GM23338 (cell line): ENCODE measurements at regions not wholly inside any gene's neighbourhood (a gene's known extent, or its start where the extent isn't known, plus 50 kb on each side); places are given as distances from the start of the nearest gene placed in this dataset.

Source experiments
- ATAC-seq: fragments of 200-7000 bp; cut with Tn5 transposase; 3 replicates; pipeline ENCODE4 v1.9.1; 2020
- DNase-seq: peaks from one replicate; pipeline ENCODE4 v3.0.0-alpha.2; 2015; ENCODE audit warnings: low spot score
- H2AFZ ChIP-seq: fragments of 200-600 bp; sonication (generic); 2 replicates; pipeline ENCODE4 v1.8.0; 2016; ENCODE audit warnings: antibody characterized with exemption, mild to moderate bottlenecking, moderate library complexity
- H3F3A ChIP-seq: fragments of 200-600 bp; sonication (generic); replicated peaks from 2 replicates; pipeline ENCODE4 v1.8.0; 2017; ENCODE audit warnings: antibody characterized with exemption, mixed run types, low read depth
- H3K27ac ChIP-seq: fragments of 200-600 bp; sonication (generic); 2 replicates; pipeline ENCODE4 v1.6.1; 2016; ENCODE audit warnings: low read depth
- H3K27me3 ChIP-seq: fragments of 200-600 bp; sonication (generic); 2 replicates; pipeline ENCODE4 v1.8.0; 2016; ENCODE audit warnings: mild to moderate bottlenecking, mixed run types, moderate library complexity; ENCODE audit not compliant: insufficient read depth
- H3K36me3 ChIP-seq: fragments of 200-600 bp; sonication (generic); 2 replicates; pipeline ENCODE4 v1.8.0; 2016; ENCODE audit warnings: mild to moderate bottlenecking; ENCODE audit not compliant: insufficient read depth
- H3K4me1 ChIP-seq: fragments of 200-600 bp; sonication (generic); 2 replicates; pipeline ENCODE4 v1.8.0; 2016; ENCODE audit warnings: mild to moderate bottlenecking, moderate library complexity; ENCODE audit not compliant: insufficient read depth
- H3K4me2 ChIP-seq: fragments of 200-600 bp; sonication (generic); 2 replicates; pipeline ENCODE4 v1.7.1; 2017; ENCODE audit warnings: mixed run types
- H3K4me3 ChIP-seq: fragments of 200-600 bp; sonication (generic); 2 replicates; pipeline ENCODE4 v1.6.1; 2016; ENCODE audit warnings: mixed run types
- H3K79me2 ChIP-seq: fragments of 200-600 bp; sonication (generic); replicated peaks from 2 replicates; pipeline ENCODE4 v1.8.0; 2017; ENCODE audit warnings: mild to moderate bottlenecking; ENCODE audit not compliant: insufficient read depth
- H3K9me2 ChIP-seq: fragments of 200-600 bp; sonication (generic); 2 replicates; pipeline ENCODE4 v1.8.0; 2017; ENCODE audit not compliant: insufficient read depth
- H4K20me1 ChIP-seq: fragments of 200-600 bp; sonication (generic); replicated peaks from 2 replicates; pipeline ENCODE4 v1.8.0; 2017; ENCODE audit warnings: mild to moderate bottlenecking; ENCODE audit not compliant: insufficient read depth
- H3K27ac Mint-ChIP-seq: 2 replicates; pipeline ENCODE4 v1.8.0; 2020; ENCODE audit warnings: inconsistent platforms, mild to moderate bottlenecking, moderate library complexity, mixed read lengths
- H3K27me3 Mint-ChIP-seq: 3 replicates; pipeline ENCODE4 v1.8.0; 2022; ENCODE audit warnings: low read depth, mild to moderate bottlenecking, moderate library complexity, mixed read lengths, inconsistent platforms; ENCODE audit not compliant: insufficient read depth, poor library complexity
- H3K36me3 Mint-ChIP-seq: 3 replicates; pipeline ENCODE4 v1.8.0; 2021; ENCODE audit warnings: low read depth, mild to moderate bottlenecking, inconsistent platforms, moderate library complexity, mixed read lengths
- H3K4me1 Mint-ChIP-seq: 3 replicates; pipeline ENCODE4 v1.8.0; 2020; ENCODE audit warnings: mild to moderate bottlenecking, inconsistent platforms, mixed read lengths
- H3K4me3 Mint-ChIP-seq: 3 replicates; pipeline ENCODE4 v1.8.0; 2021; ENCODE audit warnings: moderate library complexity, mild to moderate bottlenecking, inconsistent platforms, mixed read lengths
- H3K9me3 Mint-ChIP-seq: 3 replicates; pipeline ENCODE4 v1.8.0; 2020; ENCODE audit warnings: moderate library complexity, mild to moderate bottlenecking, inconsistent platforms, mixed read lengths
- EZH2 ChIP-seq: fragments of 200-600 bp; sonication (generic); IDR thresholded peaks from one replicate; pipeline ENCODE4 v1.8.0; 2017; ENCODE audit warnings: antibody characterized with exemption, mild to moderate bottlenecking, low read depth; ENCODE audit not compliant: unreplicated experiment
- EZH2phosphoT487 ChIP-seq: fragments of 200-600 bp; sonication (generic); IDR thresholded peaks from one replicate; pipeline ENCODE4 v1.8.1; 2018; ENCODE audit warnings: antibody characterized with exemption; ENCODE audit not compliant: unreplicated experiment
- JUNB ChIP-seq: IDR thresholded peaks from one replicate; pipeline ENCODE4 v1.6.1; 2016; ENCODE audit warnings: antibody characterized with exemption; ENCODE audit not compliant: unreplicated experiment
- NANOG ChIP-seq: IDR thresholded peaks from 2 replicates; pipeline ENCODE4 v1.6.1; 2016; ENCODE audit warnings: antibody characterized with exemption, borderline replicate concordance
- STAT1 ChIP-seq: IDR thresholded peaks from one replicate; pipeline ENCODE4 v1.6.1; 2016; ENCODE audit warnings: antibody characterized with exemption; ENCODE audit not compliant: unreplicated experiment
- ZNF114 ChIP-seq: fragments of 250-450 bp; sonication (Bioruptor Pico); IDR thresholded peaks from 2 replicates; pipeline ENCODE4 v1.5.0; 2020; ENCODE audit warnings: mild to moderate bottlenecking, moderate library complexity
- ZNF331 ChIP-seq: fragments of 250-450 bp; sonication (Bioruptor Pico); IDR thresholded peaks from 2 replicates; pipeline ENCODE4 v1.5.0; 2020; ENCODE audit warnings: low read depth, mild to moderate bottlenecking, moderate library complexity
- TF ChIP-seq, protein P1 (sequence below), 2 experiments: fragments of 200-600 bp in 1 of 2; sonication (generic) in 1 of 2; conservative IDR thresholded peaks; 2 replicates each; pipeline versions ENCODE4 v1.5.1 to v1.6.1; 2016 to 2017; ENCODE audit warnings: antibody characterized with exemption in 2 of 2, low read depth in 2 of 2, mild to moderate bottlenecking in 2 of 2, moderate library complexity in 1 of 2
- TF ChIP-seq, protein P2 (sequence below): IDR thresholded peaks from 2 replicates; pipeline ENCODE4 v1.6.1; 2016; ENCODE audit warnings: antibody characterized with exemption
- TF ChIP-seq, protein P3 (sequence below): IDR thresholded peaks from one replicate; pipeline ENCODE4 v1.6.1; 2018; ENCODE audit warnings: antibody characterized with exemption; ENCODE audit not compliant: unreplicated experiment

DNA sequence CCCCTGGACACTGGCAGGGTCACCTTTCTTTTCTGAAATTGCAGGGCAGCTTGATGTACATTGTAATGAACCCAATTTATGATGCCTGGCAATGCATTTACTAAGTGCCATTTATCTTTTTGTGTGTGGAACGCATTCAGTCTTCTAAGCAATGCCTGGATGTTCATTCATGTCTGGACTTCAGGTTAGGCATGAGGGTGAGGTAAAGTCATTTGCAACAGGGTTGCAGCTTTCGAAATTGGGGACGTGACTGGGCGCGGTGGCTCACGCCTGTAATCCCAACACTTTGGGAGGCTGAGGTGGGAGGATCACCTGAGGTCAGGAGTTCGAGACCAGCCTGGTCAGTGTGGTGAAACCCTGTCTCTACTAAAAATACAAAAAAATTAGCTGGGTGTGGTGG is 134.6 kb downstream of the SOX4 start:
- Histone ChIP-seq H3K4me1 (peaks cover 54% of the 10 kb centered on the region), H3F3A (0 out of 2 replicates have a peak, but pooled peaks cover 12% of the 10 kb centered on the region), H3K79me2 (peaks cover 100% of the 10 kb centered on the region), H3K27me3 (no peaks in the 10 kb centered on the region), H3K27ac (peak overlapping the region; percentile 21; the same call in 1 of the 2 replicates), H2AFZ (no peak overlapping the region), H3K4me3 (no peak overlapping the region), H4K20me1 (peaks cover 11% of the 10 kb centered on the region), H3K36me3 (no peaks in the 10 kb centered on the region), H3K9me2 (no peaks in the 10 kb centered on the region), H3K4me2 (no peak overlapping the region)
- TF ChIP-seq, protein P1, sequence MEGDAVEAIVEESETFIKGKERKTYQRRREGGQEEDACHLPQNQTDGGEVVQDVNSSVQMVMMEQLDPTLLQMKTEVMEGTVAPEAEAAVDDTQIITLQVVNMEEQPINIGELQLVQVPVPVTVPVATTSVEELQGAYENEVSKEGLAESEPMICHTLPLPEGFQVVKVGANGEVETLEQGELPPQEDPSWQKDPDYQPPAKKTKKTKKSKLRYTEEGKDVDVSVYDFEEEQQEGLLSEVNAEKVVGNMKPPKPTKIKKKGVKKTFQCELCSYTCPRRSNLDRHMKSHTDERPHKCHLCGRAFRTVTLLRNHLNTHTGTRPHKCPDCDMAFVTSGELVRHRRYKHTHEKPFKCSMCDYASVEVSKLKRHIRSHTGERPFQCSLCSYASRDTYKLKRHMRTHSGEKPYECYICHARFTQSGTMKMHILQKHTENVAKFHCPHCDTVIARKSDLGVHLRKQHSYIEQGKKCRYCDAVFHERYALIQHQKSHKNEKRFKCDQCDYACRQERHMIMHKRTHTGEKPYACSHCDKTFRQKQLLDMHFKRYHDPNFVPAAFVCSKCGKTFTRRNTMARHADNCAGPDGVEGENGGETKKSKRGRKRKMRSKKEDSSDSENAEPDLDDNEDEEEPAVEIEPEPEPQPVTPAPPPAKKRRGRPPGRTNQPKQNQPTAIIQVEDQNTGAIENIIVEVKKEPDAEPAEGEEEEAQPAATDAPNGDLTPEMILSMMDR (conservative IDR thresholded peaks at IDR 0.05; ENCODE audit: low read depth in 2 of 2): no peak
- TF ChIP-seq JUNB: no peak
- TF ChIP-seq, protein P2, sequence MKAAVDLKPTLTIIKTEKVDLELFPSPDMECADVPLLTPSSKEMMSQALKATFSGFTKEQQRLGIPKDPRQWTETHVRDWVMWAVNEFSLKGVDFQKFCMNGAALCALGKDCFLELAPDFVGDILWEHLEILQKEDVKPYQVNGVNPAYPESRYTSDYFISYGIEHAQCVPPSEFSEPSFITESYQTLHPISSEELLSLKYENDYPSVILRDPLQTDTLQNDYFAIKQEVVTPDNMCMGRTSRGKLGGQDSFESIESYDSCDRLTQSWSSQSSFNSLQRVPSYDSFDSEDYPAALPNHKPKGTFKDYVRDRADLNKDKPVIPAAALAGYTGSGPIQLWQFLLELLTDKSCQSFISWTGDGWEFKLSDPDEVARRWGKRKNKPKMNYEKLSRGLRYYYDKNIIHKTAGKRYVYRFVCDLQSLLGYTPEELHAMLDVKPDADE: no peak
- TF ChIP-seq, protein P3, sequence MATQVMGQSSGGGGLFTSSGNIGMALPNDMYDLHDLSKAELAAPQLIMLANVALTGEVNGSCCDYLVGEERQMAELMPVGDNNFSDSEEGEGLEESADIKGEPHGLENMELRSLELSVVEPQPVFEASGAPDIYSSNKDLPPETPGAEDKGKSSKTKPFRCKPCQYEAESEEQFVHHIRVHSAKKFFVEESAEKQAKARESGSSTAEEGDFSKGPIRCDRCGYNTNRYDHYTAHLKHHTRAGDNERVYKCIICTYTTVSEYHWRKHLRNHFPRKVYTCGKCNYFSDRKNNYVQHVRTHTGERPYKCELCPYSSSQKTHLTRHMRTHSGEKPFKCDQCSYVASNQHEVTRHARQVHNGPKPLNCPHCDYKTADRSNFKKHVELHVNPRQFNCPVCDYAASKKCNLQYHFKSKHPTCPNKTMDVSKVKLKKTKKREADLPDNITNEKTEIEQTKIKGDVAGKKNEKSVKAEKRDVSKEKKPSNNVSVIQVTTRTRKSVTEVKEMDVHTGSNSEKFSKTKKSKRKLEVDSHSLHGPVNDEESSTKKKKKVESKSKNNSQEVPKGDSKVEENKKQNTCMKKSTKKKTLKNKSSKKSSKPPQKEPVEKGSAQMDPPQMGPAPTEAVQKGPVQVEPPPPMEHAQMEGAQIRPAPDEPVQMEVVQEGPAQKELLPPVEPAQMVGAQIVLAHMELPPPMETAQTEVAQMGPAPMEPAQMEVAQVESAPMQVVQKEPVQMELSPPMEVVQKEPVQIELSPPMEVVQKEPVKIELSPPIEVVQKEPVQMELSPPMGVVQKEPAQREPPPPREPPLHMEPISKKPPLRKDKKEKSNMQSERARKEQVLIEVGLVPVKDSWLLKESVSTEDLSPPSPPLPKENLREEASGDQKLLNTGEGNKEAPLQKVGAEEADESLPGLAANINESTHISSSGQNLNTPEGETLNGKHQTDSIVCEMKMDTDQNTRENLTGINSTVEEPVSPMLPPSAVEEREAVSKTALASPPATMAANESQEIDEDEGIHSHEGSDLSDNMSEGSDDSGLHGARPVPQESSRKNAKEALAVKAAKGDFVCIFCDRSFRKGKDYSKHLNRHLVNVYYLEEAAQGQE: no peak
- no peak for TF ChIP-seq ZNF331 (CRISPR knock-in tag)
- TF ChIP-seq EZH2phosphoT487: no peak
- TF ChIP-seq ZNF114: no peak
- TF ChIP-seq EZH2: no peak
- H3K27me3 Mint-ChIP-seq: peaks cover 10% of the 10 kb centered on the region
- H3K36me3 Mint-ChIP-seq: peaks cover 14% of the 10 kb centered on the region
- peaks cover 60% of the 10 kb centered on the region for H3K4me1 Mint-ChIP-seq
- no peak for ATAC-seq
- DNase-seq: no peak
- H3K27ac Mint-ChIP-seq: peak overlapping the region; percentile 63; the same call in 1 of the 2 replicates
- no peak overlapping the region for H3K4me3 Mint-ChIP-seq
- no peaks in the 10 kb centered on the region for H3K9me3 Mint-ChIP-seq

DNA sequence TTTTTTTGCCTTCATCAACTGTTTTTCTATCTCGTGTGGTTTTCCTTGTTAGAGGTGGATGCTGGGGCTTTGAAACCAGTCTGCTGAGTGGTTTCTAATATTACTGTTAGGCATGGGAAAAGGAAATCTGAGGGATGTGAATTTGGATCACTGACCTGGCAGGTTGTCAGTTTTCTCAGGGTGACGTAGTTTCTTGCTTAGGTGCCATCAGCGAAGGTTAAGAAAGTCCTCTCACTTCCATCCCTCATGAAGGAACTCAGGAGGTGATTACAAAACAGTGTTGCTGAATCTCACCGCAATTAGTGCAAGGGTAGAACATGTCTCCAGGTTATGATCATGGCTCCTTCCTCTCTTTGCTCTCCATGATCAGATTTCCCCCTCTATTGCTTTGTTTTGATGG is 135.9 kb downstream of the SOX4 start:
- H3K27me3 Mint-ChIP-seq: peaks cover 10% of the 10 kb centered on the region
- DNase-seq (no peak), ATAC-seq (no peak)
- Histone ChIP-seq H3K4me2 (no peak overlapping the region), H3F3A (0 out of 2 replicates have a peak, but pooled peaks cover 12% of the 10 kb centered on the region), H3K27me3 (no peaks in the 10 kb centered on the region), H3K4me3 (no peak overlapping the region), H3K36me3 (no peaks in the 10 kb centered on the region), H3K27ac (peak overlapping the region; percentile 70; the same call in 1 of the 2 replicates), H4K20me1 (peaks cover 11% of the 10 kb centered on the region), H3K4me1 (peaks cover 53% of the 10 kb centered on the region), H3K9me2 (no peaks in the 10 kb centered on the region), H2AFZ (no peak overlapping the region), H3K79me2 (peaks cover 100% of the 10 kb centered on the region)
- H3K4me3 Mint-ChIP-seq: no peak overlapping the region
- H3K36me3 Mint-ChIP-seq: peaks cover 17% of the 10 kb centered on the region
- H3K9me3 Mint-ChIP-seq: no peaks in the 10 kb centered on the region
- TF ChIP-seq, protein P2: no peak
- TF ChIP-seq ZNF114: no peak
- TF ChIP-seq STAT1: no peak
- no peak for TF ChIP-seq EZH2
- TF ChIP-seq ZNF331 (CRISPR knock-in tag): no peak
- TF ChIP-seq NANOG: no peak
- TF ChIP-seq, protein P1 (conservative IDR thresholded peaks at IDR 0.05; ENCODE audit: low read depth in 2 of 2): no peak
- H3K27ac Mint-ChIP-seq: peak overlapping the region; percentile 36
- peaks cover 60% of the 10 kb centered on the region for H3K4me1 Mint-ChIP-seq
